ENCODE measurements at regions not wholly inside any gene's neighbourhood (a gene's known extent, or its start where the extent isn't known, plus 50 kb on each side); places are given as distances from the start of the nearest gene placed in this dataset.

DNA sequence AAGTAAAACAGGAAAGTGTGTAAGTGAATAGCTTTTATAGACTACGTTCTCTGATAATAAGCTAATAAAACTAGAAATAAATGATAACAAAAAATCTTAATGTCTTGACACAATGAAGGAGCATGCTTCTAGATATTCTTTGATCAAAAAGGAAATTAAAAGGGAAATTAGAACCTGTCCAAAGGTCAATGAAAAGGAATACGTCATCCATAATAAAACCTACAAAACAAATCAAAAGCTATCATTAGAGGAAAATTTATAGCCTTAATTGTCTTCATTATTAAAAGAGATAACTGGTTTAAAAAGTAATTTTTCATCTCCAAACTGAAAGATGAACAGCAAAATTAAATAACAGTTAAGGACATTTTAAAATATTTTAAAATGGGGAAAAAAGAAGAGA lies 196.3 kb upstream of the BTBD3 start:
- no peak for TF ChIP-seq CTCF (IDR thresholded peaks at IDR 0.05; ENCODE audit: insufficient read depth, low read length, poor library complexity, severe bottlenecking)
- no peak for DNase-seq (ENCODE audit: extremely low read depth, insufficient read length)
- no peaks in the 10 kb centered on the region for H3K36me3 ChIP-seq (ENCODE audit: control insufficient read depth, insufficient read depth, low read length)
- H3K27me3 ChIP-seq (replicated peaks; ENCODE audit: control insufficient read depth, insufficient read depth, low read length) = no peaks in the 10 kb centered on the region
- no peak overlapping the region for H3K4me3 ChIP-seq (replicated peaks; ENCODE audit: low read depth, low read length)

DNA sequence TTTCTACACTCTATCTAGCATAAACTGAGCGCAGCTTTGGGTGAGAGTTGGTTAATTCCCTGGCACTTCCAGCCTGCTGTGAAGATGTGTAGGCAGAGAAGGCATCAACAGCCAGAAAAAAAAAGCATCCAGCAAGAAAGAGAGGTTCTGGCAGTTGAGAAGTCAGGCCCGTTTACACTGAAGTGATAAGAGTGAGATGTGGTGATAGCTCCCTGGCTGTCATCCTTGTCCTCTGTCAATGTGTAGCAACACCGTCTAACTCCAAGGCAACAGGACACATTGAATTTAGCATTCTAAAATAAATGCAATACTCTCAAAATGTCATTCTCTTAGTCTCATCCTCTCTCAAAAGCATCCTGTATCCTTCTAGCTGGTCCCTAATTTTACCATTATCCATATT lies 193.6 kb upstream of the BTBD3 start:
- Histone ChIP-seq H3K4me3 (replicated peaks; ENCODE audit: low read depth, low read length) (no peak overlapping the region), H3K27me3 (replicated peaks; ENCODE audit: control insufficient read depth, insufficient read depth, low read length) (no peaks in the 10 kb centered on the region), H3K36me3 (ENCODE audit: control insufficient read depth, insufficient read depth, low read length) (no peaks in the 10 kb centered on the region)
- DNase-seq (ENCODE audit: extremely low read depth, insufficient read length) = no peak
- no peak for TF ChIP-seq CTCF (IDR thresholded peaks at IDR 0.05; ENCODE audit: insufficient read depth, low read length, poor library complexity, severe bottlenecking)

DNA sequence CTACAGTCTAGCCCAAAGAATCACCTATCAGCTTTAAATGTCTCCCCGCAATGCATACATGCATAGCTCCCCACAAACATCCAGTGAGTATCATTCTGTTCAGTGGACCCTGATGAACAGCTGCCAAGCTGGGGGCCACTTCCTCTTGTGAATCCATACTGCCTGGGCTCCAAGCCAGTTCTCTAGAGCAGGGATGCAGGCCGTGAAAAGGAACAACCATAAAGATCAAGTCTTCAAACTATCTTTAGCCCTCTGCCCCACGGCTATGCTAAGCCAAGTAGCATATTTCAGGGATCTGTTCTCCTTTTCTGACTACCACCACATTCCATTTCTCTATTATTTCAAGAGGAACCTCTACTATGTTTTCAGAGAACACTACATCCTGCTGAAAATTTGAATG lies 191.7 kb upstream of the BTBD3 start:
- Histone ChIP-seq H3K4me3 (replicated peaks; ENCODE audit: low read depth, low read length) (no peak overlapping the region), H3K36me3 (ENCODE audit: control insufficient read depth, insufficient read depth, low read length) (no peaks in the 10 kb centered on the region), H3K27me3 (replicated peaks; ENCODE audit: control insufficient read depth, insufficient read depth, low read length) (no peaks in the 10 kb centered on the region)
- no peak for TF ChIP-seq CTCF (IDR thresholded peaks at IDR 0.05; ENCODE audit: insufficient read depth, low read length, poor library complexity, severe bottlenecking)
- DNase-seq (ENCODE audit: extremely low read depth, insufficient read length) = no peak

- Histone ChIP-seq H3K4me3 (replicated peaks; ENCODE audit: low read depth, low read length) (no peak overlapping the region), H3K36me3 (ENCODE audit: control insufficient read depth, insufficient read depth, low read length) (no peaks in the 10 kb centered on the region), H3K27me3 (replicated peaks; ENCODE audit: control insufficient read depth, insufficient read depth, low read length) (no peaks in the 10 kb centered on the region)
- no peak for DNase-seq (ENCODE audit: extremely low read depth, insufficient read length)
- no peak for TF ChIP-seq CTCF (IDR thresholded peaks at IDR 0.05; ENCODE audit: insufficient read depth, low read length, poor library complexity, severe bottlenecking)
These were observed 190.0 kb upstream of the BTBD3 start for GRCh38 chr20:11727708-11728107.

GRCh38 chr20:11728937-11729336 lies 188.8 kb upstream of the BTBD3 start:
- Histone ChIP-seq H3K4me3 (replicated peaks; ENCODE audit: low read depth, low read length) (no peak overlapping the region), H3K27me3 (replicated peaks; ENCODE audit: control insufficient read depth, insufficient read depth, low read length) (no peaks in the 10 kb centered on the region), H3K36me3 (ENCODE audit: control insufficient read depth, insufficient read depth, low read length) (no peaks in the 10 kb centered on the region)
- no peak for DNase-seq (ENCODE audit: extremely low read depth, insufficient read length)
- no peak for TF ChIP-seq CTCF (IDR thresholded peaks at IDR 0.05; ENCODE audit: insufficient read depth, low read length, poor library complexity, severe bottlenecking)

DNA sequence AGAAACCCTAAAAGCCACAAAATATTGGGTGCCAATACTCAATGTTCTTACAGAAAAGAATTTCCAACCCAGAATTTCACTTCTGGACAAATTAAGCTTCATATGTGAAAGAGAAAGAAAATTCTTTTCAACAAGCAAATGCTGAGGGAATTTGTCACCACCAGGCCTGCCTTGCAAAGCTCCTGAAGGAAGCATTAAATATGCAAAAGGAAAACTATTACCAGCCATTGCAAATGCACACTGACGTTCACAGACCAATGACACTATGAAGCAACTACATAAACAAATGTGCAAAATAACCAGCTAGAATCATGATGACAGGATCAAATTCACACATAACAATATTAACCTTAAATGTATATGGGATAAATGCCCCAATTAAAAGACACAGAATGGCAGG lies 187.9 kb upstream of the BTBD3 start:
- DNase-seq (ENCODE audit: extremely low read depth, insufficient read length) = no peak
- TF ChIP-seq CTCF (IDR thresholded peaks at IDR 0.05; ENCODE audit: insufficient read depth, low read length, poor library complexity, severe bottlenecking) = no peak
- no peaks in the 10 kb centered on the region for H3K27me3 ChIP-seq (replicated peaks; ENCODE audit: control insufficient read depth, insufficient read depth, low read length)

More for the DNA sequence above, 187.9 kb upstream of the BTBD3 start:
- Histone ChIP-seq H3K36me3 (ENCODE audit: control insufficient read depth, insufficient read depth, low read length) (no peaks in the 10 kb centered on the region), H3K4me3 (replicated peaks; ENCODE audit: low read depth, low read length) (no peak overlapping the region)
